SK-N-SH (cell line): ENCODE measurements at regions not wholly inside any gene's neighbourhood (a gene's known extent, or its start where the extent isn't known, plus 50 kb on each side); places are given as distances from the start of the nearest gene placed in this dataset.

ENCODE experiments used
- CTCF ChIA-PET: fragments of 300-600, 350-600 bp; formaldehyde crosslinking; extraction: SDS; loops from one replicate; lab custom pipeline; 2021; lab: Yijun Ruan, JAX
- POLR2A ChIA-PET: fragments of 350-600 bp; sonication (Branson Sonifier 250); formaldehyde crosslinking; extraction: SDS; loops from one replicate; lab custom pipeline; 2020; ENCODE audit warnings: antibody characterized with exemption, inconsistent platforms; lab: Yijun Ruan, JAX
- DNase-seq: peaks from one replicate; pipeline ENCODE4 v3.0.0; 2012
- H2AFZ ChIP-seq: fragments of 200-600 bp; sonication (generic); 2 replicates; pipeline ENCODE4 v1.8.1; 2016; ENCODE audit warnings: antibody characterized with exemption, mild to moderate bottlenecking, low read depth
- H3F3A ChIP-seq: fragments of 200-600 bp; sonication (generic); replicated peaks from 2 replicates; pipeline ENCODE3; 2016; ENCODE audit warnings: antibody characterized with exemption, mild to moderate bottlenecking; ENCODE audit not compliant: insufficient read depth
- H3K27ac ChIP-seq, 2 experiments: fragments of 200-500 bp in 1 of 2; fragments of 200-600 bp in 1 of 2; sonication (Bioruptor generic) in 1 of 2; sonication (generic), shearing (Covaris generic) in 1 of 2; 2 replicates each; pipeline versions ENCODE4 v1.5.1 to v1.6.1; 2014 to 2016; ENCODE audit warnings: low read depth in 2 of 2, inconsistent platforms in 1 of 2, low read length in 1 of 2, mild to moderate bottlenecking in 1 of 2, mixed read lengths in 1 of 2
- H3K27me3 ChIP-seq: fragments of 200-600 bp; sonication (generic), shearing (Covaris generic); 2 replicates; pipeline ENCODE4 v1.6.1; 2016; ENCODE audit warnings: mixed run types; ENCODE audit not compliant: insufficient read depth
- H3K36me3 ChIP-seq, 2 experiments: fragments of 200-500 bp in 1 of 2; fragments of 200-600 bp in 1 of 2; sonication (Bioruptor generic) in 1 of 2; sonication (generic) in 1 of 2; replicated peaks in 1 of 2; 2 replicates each; pipeline versions ENCODE3 to v1.5.1; 2014 to 2016; ENCODE audit warnings: low read length in 1 of 2, mild to moderate bottlenecking in 1 of 2; ENCODE audit not compliant: insufficient read depth in 2 of 2, control insufficient read depth in 1 of 2
- H3K4me1 ChIP-seq, 2 experiments: fragments of 200-500 bp in 1 of 2; fragments of 200-600 bp in 1 of 2; sonication (Bioruptor generic) in 1 of 2; sonication (generic), shearing (Covaris generic) in 1 of 2; 2 replicates each; pipeline versions ENCODE4 v1.5.1 to v1.6.1; 2014 to 2016; ENCODE audit warnings: low read depth in 1 of 2, low read length in 1 of 2, mixed run types in 1 of 2; ENCODE audit not compliant: insufficient read depth in 2 of 2, control insufficient read depth in 1 of 2
- H3K4me2 ChIP-seq: fragments of 200-600 bp; sonication (generic), shearing (Covaris generic); 2 replicates; pipeline ENCODE4 v1.6.1; 2017; ENCODE audit warnings: mixed run types
- H3K4me3 ChIP-seq, 2 experiments: fragments of 200-500 bp in 1 of 2; fragments of 200-600 bp in 1 of 2; sonication (Bioruptor generic) in 1 of 2; sonication (generic), shearing (Covaris generic) in 1 of 2; 2 replicates each; pipeline versions ENCODE4 v1.5.1 to v1.8.1; 2014 to 2016; ENCODE audit warnings: low read depth in 2 of 2, inconsistent platforms in 1 of 2, low read length in 1 of 2, mild to moderate bottlenecking in 1 of 2, mixed read lengths in 1 of 2, moderate library complexity in 1 of 2
- H3K79me2 ChIP-seq: fragments of 200-600 bp; sonication (generic); 2 replicates; pipeline ENCODE4 v1.8.1; 2017; ENCODE audit warnings: mild to moderate bottlenecking; ENCODE audit not compliant: insufficient read depth
- H3K9ac ChIP-seq: fragments of 200-600 bp; sonication (generic); 2 replicates; pipeline ENCODE4 v1.6.1; 2017; ENCODE audit warnings: mixed run types
- H3K9me2 ChIP-seq: fragments of 200-600 bp; sonication (generic); 2 replicates; pipeline ENCODE4 v1.6.1; 2017; ENCODE audit warnings: mixed run types
- H3K9me3 ChIP-seq: fragments of 200-600 bp; sonication (generic); 2 replicates; pipeline ENCODE4 v1.6.1; 2017; ENCODE audit warnings: mixed run types, mild to moderate bottlenecking, moderate library complexity
- H4K20me1 ChIP-seq: fragments of 200-600 bp; sonication (generic); 2 replicates; pipeline ENCODE4 v1.6.1; 2017; ENCODE audit warnings: mild to moderate bottlenecking, mixed run types; ENCODE audit not compliant: insufficient read depth
- CHD2 ChIP-seq: fragments of 150-350 bp; IDR thresholded peaks from 2 replicates; pipeline ENCODE4 v1.6.1; 2018; ENCODE audit warnings: low read length; ENCODE audit not compliant: partially characterized antibody
- ELF1 ChIP-seq: IDR thresholded peaks from 2 replicates; pipeline ENCODE4 v1.4.0; 2012
- FOXJ3 ChIP-seq: sonication (generic); formaldehyde crosslinking; IDR thresholded peaks from 2 replicates; pipeline ENCODE4 v1.5.1; 2020; ENCODE audit warnings: mild to moderate bottlenecking, missing genetic modification reagents
- FOXM1 ChIP-seq: IDR thresholded peaks from 2 replicates; pipeline ENCODE4 v1.4.0; 2012; ENCODE audit warnings: low read depth, mild to moderate bottlenecking
- GATA2 ChIP-seq: sonication (generic); formaldehyde crosslinking; IDR thresholded peaks from 2 replicates; pipeline ENCODE4 v1.5.0; 2020; ENCODE audit warnings: mild to moderate bottlenecking, missing genetic modification reagents
- JUND ChIP-seq: IDR thresholded peaks from 2 replicates; pipeline ENCODE4 v1.4.0; 2012
- MEF2A ChIP-seq: IDR thresholded peaks from 2 replicates; pipeline ENCODE4 v1.4.0; 2012; ENCODE audit warnings: low read depth, borderline replicate concordance
- PBX3 ChIP-seq: IDR thresholded peaks from 2 replicates; pipeline ENCODE4; 2012
- POLR2AphosphoS5 ChIP-seq: IDR thresholded peaks from 2 replicates; pipeline ENCODE4 v1.6.1; 2012; ENCODE audit warnings: low read depth, low read length
- RCOR1 ChIP-seq: fragments of 150-350 bp; IDR thresholded peaks from 2 replicates; pipeline ENCODE4 v1.6.1; 2017; ENCODE audit warnings: antibody characterized with exemption, low read length
- REST ChIP-seq: IDR thresholded peaks from 2 replicates; pipeline ENCODE4 v1.6.1; 2012; ENCODE audit warnings: mild to moderate bottlenecking, low read depth, low read length, moderate library complexity
- RFX5 ChIP-seq: IDR thresholded peaks from 2 replicates; pipeline ENCODE4 v1.6.1; 2012; ENCODE audit warnings: mild to moderate bottlenecking, improper control_type of control experiment, low read length
- SIN3A ChIP-seq: IDR thresholded peaks from 2 replicates; pipeline ENCODE4 v1.6.1; 2012; ENCODE audit warnings: low read depth, mild to moderate bottlenecking, low read length, moderate library complexity, borderline replicate concordance
- SMC3 ChIP-seq: IDR thresholded peaks from 2 replicates; pipeline ENCODE4 v1.6.1; 2012; ENCODE audit warnings: low read depth, low read length, improper control_type of control experiment
- TCF12 ChIP-seq: IDR thresholded peaks from 2 replicates; pipeline ENCODE4 v1.4.0; 2012
- TEAD4 ChIP-seq: IDR thresholded peaks from 2 replicates; pipeline ENCODE4 v1.4.0; 2012; ENCODE audit warnings: mild to moderate bottlenecking, borderline replicate concordance; ENCODE audit not compliant: insufficient read depth
- YY1 ChIP-seq: IDR thresholded peaks from 2 replicates; pipeline ENCODE4 v1.4.0; 2012; ENCODE audit warnings: low read depth, mild to moderate bottlenecking
- WGBS: methylation state at CpG from one replicate; pipeline ENCODE4 v1.1.6; 2017; ENCODE audit warnings: low lambda C conversion rate; 5-methylcytosine and 5-hydroxymethylcytosine counted together
- TF ChIP-seq, protein P1 (sequence below): fragments of 200-600 bp; sonication (generic); IDR thresholded peaks from 2 replicates; pipeline ENCODE4 v1.6.1; 2017; ENCODE audit warnings: antibody characterized with exemption, mild to moderate bottlenecking, moderate library complexity

- no peaks in the 10 kb centered on the region for H3K79me2 ChIP-seq
- no peaks in the 10 kb centered on the region for H3K9me3 ChIP-seq
- H2AFZ ChIP-seq = no peak overlapping the region
- DNase-seq = no peak
- no peaks in the 10 kb centered on the region for H3K36me3 ChIP-seq
- H3K4me2 ChIP-seq = no peak overlapping the region
- no peaks in the 10 kb centered on the region for H3F3A ChIP-seq
- ChIA-PET POLR2A (no interaction called here), CTCF (no interaction called here)
- H3K4me1 ChIP-seq = no peaks in the 10 kb centered on the region; a peak in 1 of 4 replicates
- H3K27ac ChIP-seq = no peak overlapping the region
- TF ChIP-seq RFX5 (no peak), SMC3 (no peak), SIN3A (no peak), GATA2 (CRISPR knock-in tag) (no peak), TEAD4 (no peak), REST (no peak), YY1 (no peak), CHD2 (no peak), JUND (no peak), MEF2A (no peak), RCOR1 (no peak)
- WGBS = 0% methylated on average over 2 of the region's 2 CpGs
- no peaks in the 10 kb centered on the region for H3K9me2 ChIP-seq
- no peak overlapping the region for H3K9ac ChIP-seq
- no peaks in the 10 kb centered on the region for H3K27me3 ChIP-seq
- H3K4me3 ChIP-seq = no peak overlapping the region
- no peaks in the 10 kb centered on the region for H4K20me1 ChIP-seq
These were observed 668.0 kb upstream of the RGS18 start for GRCh38 chr1:191490303-191490702.

- no peak for DNase-seq
- no peak for TF ChIP-seq PBX3
- no peak for TF ChIP-seq GATA2 (CRISPR knock-in tag)
- no peak for TF ChIP-seq RCOR1
- no peak for TF ChIP-seq ELF1
- TF ChIP-seq FOXJ3 = no peak
- TF ChIP-seq MEF2A = no peak
- TF ChIP-seq, protein P1, sequence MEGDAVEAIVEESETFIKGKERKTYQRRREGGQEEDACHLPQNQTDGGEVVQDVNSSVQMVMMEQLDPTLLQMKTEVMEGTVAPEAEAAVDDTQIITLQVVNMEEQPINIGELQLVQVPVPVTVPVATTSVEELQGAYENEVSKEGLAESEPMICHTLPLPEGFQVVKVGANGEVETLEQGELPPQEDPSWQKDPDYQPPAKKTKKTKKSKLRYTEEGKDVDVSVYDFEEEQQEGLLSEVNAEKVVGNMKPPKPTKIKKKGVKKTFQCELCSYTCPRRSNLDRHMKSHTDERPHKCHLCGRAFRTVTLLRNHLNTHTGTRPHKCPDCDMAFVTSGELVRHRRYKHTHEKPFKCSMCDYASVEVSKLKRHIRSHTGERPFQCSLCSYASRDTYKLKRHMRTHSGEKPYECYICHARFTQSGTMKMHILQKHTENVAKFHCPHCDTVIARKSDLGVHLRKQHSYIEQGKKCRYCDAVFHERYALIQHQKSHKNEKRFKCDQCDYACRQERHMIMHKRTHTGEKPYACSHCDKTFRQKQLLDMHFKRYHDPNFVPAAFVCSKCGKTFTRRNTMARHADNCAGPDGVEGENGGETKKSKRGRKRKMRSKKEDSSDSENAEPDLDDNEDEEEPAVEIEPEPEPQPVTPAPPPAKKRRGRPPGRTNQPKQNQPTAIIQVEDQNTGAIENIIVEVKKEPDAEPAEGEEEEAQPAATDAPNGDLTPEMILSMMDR = no peak
- no peak for TF ChIP-seq POLR2AphosphoS5
- no peak for TF ChIP-seq TCF12
- no peak for TF ChIP-seq FOXM1
- TF ChIP-seq, all 33 proteins: peak for 0
- H3K4me3 ChIP-seq = no peak overlapping the region
- H2AFZ ChIP-seq = no peak overlapping the region
- no peaks in the 10 kb centered on the region for H4K20me1 ChIP-seq
- H3K9ac ChIP-seq = no peak overlapping the region
- CTCF ChIA-PET = no interaction called here
- H3K9me2 ChIP-seq = no peaks in the 10 kb centered on the region
- no peaks in the 10 kb centered on the region for H3K79me2 ChIP-seq
- no peaks in the 10 kb centered on the region for H3K27me3 ChIP-seq
- H3K4me2 ChIP-seq = no peak overlapping the region
- no peaks in the 10 kb centered on the region; a peak in 1 of 4 replicates for H3K4me1 ChIP-seq
- H3F3A ChIP-seq = no peaks in the 10 kb centered on the region
- 8% methylated on average over 2 of the region's 2 CpGs for WGBS
- POLR2A ChIA-PET = no interaction called here
- H3K27ac ChIP-seq = no peak overlapping the region
- no peaks in the 10 kb centered on the region for H3K9me3 ChIP-seq
- H3K36me3 ChIP-seq = no peaks in the 10 kb centered on the region
These were observed 663.2 kb upstream of the RGS18 start for GRCh38 chr1:191495040-191495439.
